ENCODE measurements at regions not wholly inside any gene's neighbourhood (a gene's known extent, or its start where the extent isn't known, plus 50 kb on each side); places are given as distances from the start of the nearest gene placed in this dataset.

- Histone ChIP-seq H3K27me3 (no peaks in the 10 kb centered on the region), H3K4me1 (no peaks in the 10 kb centered on the region), H3K36me3 (no peaks in the 10 kb centered on the region), H3K4me3 (no peak overlapping the region), H3K27ac (no peak overlapping the region), H3K9me3 (no peaks in the 10 kb centered on the region)
- intact Hi-C loops (cut with DNase I; ENCODE audit: low total_unique reads), result no loop called here
- WGBS, 2 donors (ENCODE audit: low coverage in 1 of 2), result 57 to 74% methylated on average over 3 of the region's 3 CpGs
- no peak for DNase-seq
- TF ChIP-seq CTCF (IDR thresholded peaks at IDR 0.05) (no peak), POLR2A (IDR thresholded peaks at IDR 0.05) (no peak), EP300 (IDR thresholded peaks at IDR 0.05; ENCODE audit: low read depth) (no peak), POLR2AphosphoS5 (IDR thresholded peaks at IDR 0.05) (no peak)
- in situ Hi-C loops (cut with MboI; ENCODE audit: low pct_ligation_motif_present in 1 of 4, low pct_unique_long_range_greater_than_20kb in 1 of 4, low sequenced_read_pairs in 3 of 4), result no loop called here
Measured at GRCh38 chr12:83753205-83753604, 1066.5 kb downstream of the TMTC2 start.

- TF ChIP-seq CTCF (IDR thresholded peaks at IDR 0.05) (no peak), EP300 (IDR thresholded peaks at IDR 0.05; ENCODE audit: low read depth) (no peak), POLR2AphosphoS5 (IDR thresholded peaks at IDR 0.05) (no peak)
- Histone ChIP-seq H3K4me1 (no peaks in the 10 kb centered on the region), H3K4me3 (no peak overlapping the region), H3K27ac (no peak overlapping the region), H3K36me3 (no peaks in the 10 kb centered on the region), H3K27me3 (no peaks in the 10 kb centered on the region), H3K9me3 (no peaks in the 10 kb centered on the region)
- intact Hi-C loops (cut with DNase I; ENCODE audit: low total_unique reads) (no loop called here), in situ Hi-C loops (cut with MboI; ENCODE audit: low pct_ligation_motif_present in 1 of 4, low pct_unique_long_range_greater_than_20kb in 1 of 4, low sequenced_read_pairs in 3 of 4) (no loop called here)
- WGBS, 2 donors (ENCODE audit: low coverage in 1 of 2), result 74 to 79% methylated on average over 3 of the region's 3 CpGs
- no peak for DNase-seq
Measured at GRCh38 chr12:83739607-83740006, 1052.9 kb downstream of the TMTC2 start.

GRCh38 chr12:83710851-83711250, 1024.1 kb downstream of the TMTC2 start:
- no peaks in the 10 kb centered on the region for H3K4me1 ChIP-seq
- DNase-seq, result no peak
- TF ChIP-seq CTCF (IDR thresholded peaks at IDR 0.05) (no peak), EP300 (IDR thresholded peaks at IDR 0.05; ENCODE audit: low read depth) (no peak), POLR2A (IDR thresholded peaks at IDR 0.05) (no peak), POLR2AphosphoS5 (IDR thresholded peaks at IDR 0.05) (no peak)
- H3K36me3 ChIP-seq, result no peaks in the 10 kb centered on the region
- H3K9me3 ChIP-seq, result peaks cover 0 to 13% of the 10 kb centered on the region in 2 donors
- no peak overlapping the region for H3K4me3 ChIP-seq
- no peak overlapping the region for H3K27ac ChIP-seq
- 86% methylated on average over 3 of the region's 3 CpGs; no CpG with 5 or more reads in 1 of the 2 donors for WGBS, 2 donors (ENCODE audit: low coverage in 1 of 2)
- no peaks in the 10 kb centered on the region for H3K27me3 ChIP-seq
- in situ Hi-C loops (cut with MboI; ENCODE audit: low pct_ligation_motif_present in 1 of 4, low pct_unique_long_range_greater_than_20kb in 1 of 4, low sequenced_read_pairs in 3 of 4) (no loop called here), intact Hi-C loops (cut with DNase I; ENCODE audit: low total_unique reads) (no loop called here)

- Histone ChIP-seq H3K36me3 (no peaks in the 10 kb centered on the region), H3K4me3 (no peak overlapping the region), H3K4me1 (no peaks in the 10 kb centered on the region), H3K9me3 (peaks cover 0 to 13% of the 10 kb centered on the region in 2 donors), H3K27ac (no peak overlapping the region), H3K27me3 (no peaks in the 10 kb centered on the region)
- in situ Hi-C loops (cut with MboI; ENCODE audit: low pct_ligation_motif_present in 1 of 4, low pct_unique_long_range_greater_than_20kb in 1 of 4, low sequenced_read_pairs in 3 of 4), result no loop called here
- intact Hi-C loops (cut with DNase I; ENCODE audit: low total_unique reads), result no loop called here
- no peak for DNase-seq
- TF ChIP-seq POLR2A (IDR thresholded peaks at IDR 0.05), result no peak
- TF ChIP-seq EP300 (IDR thresholded peaks at IDR 0.05; ENCODE audit: low read depth), result no peak
- TF ChIP-seq POLR2AphosphoS5 (IDR thresholded peaks at IDR 0.05), result no peak
- no peak for TF ChIP-seq CTCF (IDR thresholded peaks at IDR 0.05)
Measured at GRCh38 chr12:83709899-83710298, 1023.2 kb downstream of the TMTC2 start.
